Forelimb muscle (tissue), 1 donor: ENCODE measurements at regions not wholly inside any gene's neighbourhood (a gene's known extent, or its start where the extent isn't known, plus 50 kb on each side); places are given as distances from the start of the nearest gene placed in this dataset.

Experiments used
- DNase-seq: peaks from one replicate; pipeline ENCODE4 v3.0.0-alpha.2; 2013; ENCODE audit warnings: low read depth

DNA sequence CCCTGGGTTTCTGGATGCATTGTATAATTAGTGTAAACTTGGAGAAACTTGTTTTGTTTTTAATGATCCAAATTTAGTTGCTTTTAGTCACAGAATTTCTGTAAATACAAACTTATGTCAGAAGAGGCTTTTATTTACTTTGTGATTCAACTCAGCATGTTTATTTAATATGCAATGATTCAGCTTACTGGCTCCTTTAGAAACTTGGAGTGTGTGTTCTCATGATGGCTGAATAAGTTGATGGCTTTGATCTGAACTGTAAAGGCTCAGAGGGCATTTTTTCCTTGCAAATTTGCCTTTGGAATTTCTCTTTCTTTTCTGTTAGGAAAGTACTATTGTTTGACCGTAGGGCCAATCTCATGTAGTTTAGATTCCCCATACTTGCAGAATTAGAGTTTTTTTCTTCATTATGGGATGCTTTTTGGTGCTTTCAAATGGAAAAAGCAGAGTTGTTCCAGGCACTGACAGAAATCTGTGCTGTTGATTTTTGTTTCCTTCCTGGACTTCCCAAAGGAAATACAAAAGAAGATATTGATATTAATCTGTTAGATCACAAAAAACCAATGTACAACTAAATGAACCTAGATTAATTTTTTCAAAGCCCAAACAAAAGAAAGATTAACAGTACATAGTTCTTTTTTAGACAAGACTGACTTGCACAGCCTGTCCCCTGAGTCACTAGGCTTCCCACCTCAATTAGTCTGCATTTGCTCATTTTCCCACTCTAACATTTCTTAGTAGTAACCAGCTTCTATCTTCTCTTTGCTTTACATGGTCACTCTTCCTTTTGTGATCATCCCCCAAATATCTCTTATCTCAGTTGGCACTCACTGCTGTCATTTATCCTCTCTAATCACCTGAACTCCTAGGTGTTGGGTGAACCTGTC lies 96.8 kb upstream of the AGR3 start:
- no peak for DNase-seq

DNA sequence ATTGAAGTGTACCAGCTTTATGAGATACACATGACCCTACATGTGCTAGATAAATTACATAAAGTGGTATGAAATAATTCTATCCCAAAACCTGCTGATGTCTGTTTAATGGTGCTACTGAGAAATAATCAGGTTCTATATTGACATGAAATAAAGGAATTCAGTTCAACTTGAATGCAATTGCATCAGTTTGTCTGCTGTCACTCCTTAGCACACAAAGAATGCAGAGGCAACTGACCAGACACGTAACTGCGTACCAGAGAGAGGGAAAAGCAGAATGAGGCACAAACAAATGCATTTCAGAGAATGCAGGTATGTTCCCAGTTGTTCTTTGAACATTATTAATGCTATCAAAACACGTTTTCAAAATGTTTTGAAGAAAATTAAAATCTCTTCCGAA lies 98.8 kb upstream of the AGR3 start:
- DNase-seq = no peak

DNA sequence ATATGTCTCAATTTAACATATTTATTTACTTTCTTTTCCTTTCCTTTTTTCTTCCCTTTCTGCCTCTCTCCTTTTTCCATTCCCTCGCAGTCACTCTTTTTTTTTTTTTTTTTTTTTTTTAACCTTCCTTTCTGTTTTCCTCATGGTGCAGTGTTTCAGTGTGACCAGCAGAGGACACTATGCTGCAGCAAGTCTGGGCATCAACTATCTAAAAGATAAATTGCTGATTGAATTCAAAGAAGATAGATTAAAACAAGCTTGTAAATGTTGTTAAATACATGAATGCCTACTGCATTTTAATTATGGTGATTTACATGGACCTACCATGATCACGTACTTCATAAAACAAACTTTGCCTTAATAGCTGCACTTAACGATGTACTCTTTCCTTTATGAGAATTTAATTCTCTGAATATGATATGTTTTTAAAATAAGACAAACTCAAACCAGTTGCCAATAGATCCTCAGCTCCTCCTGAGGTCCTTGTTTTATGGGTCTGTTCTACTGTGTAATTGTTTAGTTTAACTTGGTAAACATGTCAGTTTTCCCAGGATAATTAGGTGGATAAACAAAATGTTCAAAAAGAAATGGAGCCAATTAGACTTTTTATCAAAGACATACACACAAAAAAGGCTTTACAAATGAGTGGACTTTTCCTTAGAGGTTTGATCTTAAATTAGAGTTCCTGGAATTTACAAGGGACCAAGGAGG lies 101.0 kb upstream of the AGR3 start:
- DNase-seq = no peak

DNA sequence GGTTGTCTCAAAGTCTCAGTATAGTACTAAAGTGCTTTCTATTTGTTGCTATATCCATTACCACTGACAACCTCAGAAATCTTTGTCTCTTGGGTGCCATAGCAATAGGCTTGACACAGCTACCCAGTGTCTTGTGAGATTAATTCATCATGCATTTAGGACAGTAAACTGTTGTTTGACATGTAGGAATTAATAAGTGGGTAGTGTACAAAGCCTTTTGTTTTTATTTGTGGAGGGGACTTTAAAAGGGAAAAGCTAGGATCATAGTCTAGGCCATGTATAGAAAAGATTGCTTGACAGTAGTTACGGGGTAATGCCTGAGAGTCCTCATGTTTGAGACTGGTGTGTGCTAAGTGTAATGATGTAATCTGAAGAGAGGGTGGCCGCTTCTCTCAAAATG lies 102.6 kb upstream of the AGR3 start:
- no peak for DNase-seq

DNA sequence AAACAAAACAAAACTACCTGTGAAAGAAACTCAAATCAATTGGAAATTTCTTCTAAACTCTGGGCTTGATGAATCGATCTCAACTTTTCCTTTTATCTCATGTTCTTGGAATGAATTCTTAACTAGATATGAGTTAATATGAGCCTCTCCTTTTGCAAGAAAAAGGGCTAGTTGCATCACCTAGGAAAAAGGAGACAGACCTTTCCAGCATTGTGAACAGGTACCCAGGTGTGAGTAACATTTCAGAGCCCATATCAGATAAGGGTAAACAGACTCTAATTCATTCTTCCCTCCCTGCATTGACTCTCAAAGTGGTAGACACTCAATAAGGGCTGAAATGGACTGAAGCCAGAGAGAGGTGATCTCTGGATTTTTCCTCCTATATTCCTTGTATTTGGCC lies 103.8 kb upstream of the AGR3 start:
- DNase-seq = no peak

DNA sequence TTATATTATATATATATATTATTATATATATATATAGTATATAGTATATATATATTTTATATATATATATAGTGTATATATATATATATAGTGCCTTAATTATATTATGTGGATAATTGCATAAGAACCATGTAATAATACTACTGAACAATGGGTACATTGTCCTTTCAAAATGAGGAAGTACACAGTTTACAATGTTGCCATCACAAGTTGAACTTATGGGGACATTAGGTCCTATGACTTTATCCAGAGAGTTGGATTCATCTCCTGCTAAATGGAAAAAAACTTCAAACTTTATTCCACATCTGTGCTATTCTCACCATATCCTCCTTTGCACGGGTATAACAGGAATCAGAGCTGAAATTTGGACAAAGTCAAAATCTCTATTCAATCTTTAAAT lies 105.0 kb upstream of the AGR3 start:
- DNase-seq = no peak

DNA sequence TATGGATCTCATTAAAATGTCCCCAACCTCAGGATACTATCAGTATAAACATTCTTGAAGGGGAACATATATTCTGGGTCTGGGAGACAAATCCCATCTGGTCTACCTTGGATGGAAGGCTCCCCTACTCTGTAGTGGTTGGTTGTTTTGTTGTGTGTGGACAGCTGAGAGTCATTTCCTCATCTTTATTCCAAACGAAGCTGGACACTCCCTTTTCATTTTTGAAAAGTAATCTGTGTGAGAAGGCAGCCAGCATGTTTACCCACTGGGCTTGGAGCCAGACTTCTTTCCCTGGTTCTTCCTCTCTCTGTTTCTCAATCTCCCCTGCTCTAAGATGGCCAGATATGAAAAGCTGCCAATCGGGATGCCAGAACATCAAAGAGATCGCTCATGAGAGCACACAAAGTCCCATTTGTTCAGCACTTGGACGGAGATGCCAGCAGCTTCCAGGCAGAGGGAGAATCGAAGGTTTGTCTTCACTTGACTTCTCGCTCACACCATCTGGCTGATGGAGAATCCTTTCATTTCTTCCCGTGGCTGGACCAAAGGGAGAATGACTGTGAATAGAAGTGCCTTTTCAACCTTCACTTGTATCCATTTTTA lies 108.1 kb upstream of the AGR3 start:
- no peak for DNase-seq

DNA sequence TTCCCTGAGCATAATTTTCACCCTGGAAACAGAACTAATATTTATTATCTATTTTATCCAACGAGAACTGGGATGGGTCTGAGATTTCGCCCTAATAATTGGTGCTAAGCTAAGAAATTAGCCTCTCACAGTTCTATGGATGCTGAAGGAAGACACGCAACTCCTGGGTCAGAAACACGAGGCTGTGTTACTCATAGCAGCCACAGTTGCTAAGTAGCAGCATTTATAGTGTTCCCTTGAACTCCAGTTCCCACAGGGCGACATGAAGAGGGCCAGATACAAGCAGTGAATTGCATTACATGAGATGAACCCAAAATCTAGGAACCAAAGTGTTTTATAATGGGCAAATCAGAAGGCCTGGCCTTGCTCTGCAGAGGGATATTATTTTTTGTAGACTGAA lies 109.8 kb upstream of the AGR3 start:
- DNase-seq = no peak

DNA sequence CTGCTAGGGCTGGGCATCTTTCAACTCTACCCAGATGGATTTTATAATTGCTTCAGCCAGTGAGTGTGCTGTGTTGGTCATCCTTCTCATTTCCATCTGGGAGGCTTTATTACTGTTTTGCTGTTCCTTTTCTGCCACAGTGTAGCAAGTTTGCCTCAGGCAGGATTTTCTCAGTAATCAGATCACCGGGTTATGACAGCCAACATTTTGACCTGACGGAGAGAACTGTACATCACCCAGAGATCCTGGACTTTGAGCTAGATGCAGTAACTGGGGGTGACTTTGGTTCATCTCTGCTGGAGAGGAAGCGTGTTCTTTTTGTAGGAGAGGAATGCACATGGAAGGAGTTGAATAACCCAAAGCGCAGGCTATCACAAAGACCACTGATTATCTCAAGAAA lies 111.8 kb upstream of the AGR3 start:
- DNase-seq = no peak

DNA sequence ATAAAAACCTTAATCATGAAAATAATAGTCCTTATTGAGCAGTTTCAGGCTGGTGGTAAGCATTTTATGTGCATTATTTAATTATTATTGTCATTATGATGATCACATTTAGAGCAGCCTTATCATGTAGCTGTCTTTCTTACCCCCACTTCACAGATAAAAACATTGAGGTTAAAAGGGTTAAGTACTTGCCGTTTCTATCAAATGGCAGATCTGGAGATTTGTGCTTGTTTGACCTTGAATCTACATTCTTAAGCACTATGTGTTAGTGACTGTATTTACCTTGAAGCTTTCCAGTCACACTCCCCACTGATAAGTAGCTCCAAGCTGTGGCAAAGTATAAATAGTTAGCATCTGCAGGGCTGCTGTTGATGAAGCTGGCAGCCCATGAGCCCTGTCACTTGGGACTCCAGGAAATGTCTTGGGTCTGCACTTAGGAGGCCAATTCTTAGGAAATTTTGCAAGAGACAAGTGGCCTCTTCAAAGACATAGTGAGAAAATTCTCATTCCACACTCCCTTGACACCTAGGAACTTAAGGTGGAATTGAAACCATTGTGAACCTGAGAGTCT lies 116.8 kb upstream of the AGR3 start:
- DNase-seq = no peak

DNA sequence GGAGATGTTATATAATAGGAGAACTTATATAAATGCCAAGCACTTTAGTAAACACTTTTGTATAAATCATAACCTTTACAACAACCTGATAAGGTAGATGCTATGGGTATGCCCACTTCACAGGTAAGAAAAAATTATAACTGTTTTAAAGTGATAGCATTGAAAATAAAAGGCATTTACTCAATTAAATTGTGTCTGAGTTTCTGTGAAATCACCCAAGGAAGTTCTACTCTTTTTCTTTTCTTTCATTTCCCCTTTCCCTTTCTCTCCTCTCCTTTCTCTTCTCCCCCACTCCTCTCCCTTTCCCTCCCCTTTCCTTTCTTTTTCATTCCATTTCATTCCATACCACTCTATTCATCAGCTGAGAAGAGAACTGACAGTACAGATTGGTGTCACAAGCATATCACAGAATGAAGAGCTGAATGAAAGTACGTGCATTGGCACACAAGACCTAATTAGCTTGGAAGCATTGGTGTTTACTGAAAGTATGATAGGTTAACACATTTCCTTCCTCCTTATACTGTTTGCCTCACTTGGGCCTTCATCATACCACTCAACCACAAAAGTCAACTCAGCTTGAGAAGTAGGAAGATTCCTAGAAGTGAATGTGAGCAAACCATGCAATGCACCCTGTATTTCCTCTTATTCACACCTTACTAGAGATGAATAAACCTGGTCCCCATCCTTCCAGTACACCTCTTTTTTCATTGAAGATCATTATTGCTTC lies 117.9 kb upstream of the AGR3 start:
- DNase-seq = no peak

DNA sequence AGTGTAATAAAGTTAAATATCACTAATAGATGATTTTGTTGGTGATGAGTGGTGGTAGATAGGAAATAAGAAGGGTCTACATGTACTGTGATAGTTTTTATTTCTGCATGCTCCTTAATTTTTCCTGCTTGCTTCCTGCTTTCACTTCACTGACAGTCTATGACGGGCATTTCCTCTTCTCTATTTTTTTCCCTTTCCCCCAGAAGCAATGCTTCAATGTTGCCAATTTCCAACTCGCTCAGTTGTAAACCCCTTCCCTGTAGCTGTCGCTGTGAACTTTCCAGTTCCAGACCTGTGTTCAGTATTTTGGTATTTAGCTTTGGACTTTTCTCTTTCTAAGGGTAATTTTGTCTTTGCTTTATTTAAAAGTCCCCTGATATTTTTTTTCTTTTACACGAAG lies 123.5 kb upstream of the AGR3 start:
- no peak for DNase-seq

DNA sequence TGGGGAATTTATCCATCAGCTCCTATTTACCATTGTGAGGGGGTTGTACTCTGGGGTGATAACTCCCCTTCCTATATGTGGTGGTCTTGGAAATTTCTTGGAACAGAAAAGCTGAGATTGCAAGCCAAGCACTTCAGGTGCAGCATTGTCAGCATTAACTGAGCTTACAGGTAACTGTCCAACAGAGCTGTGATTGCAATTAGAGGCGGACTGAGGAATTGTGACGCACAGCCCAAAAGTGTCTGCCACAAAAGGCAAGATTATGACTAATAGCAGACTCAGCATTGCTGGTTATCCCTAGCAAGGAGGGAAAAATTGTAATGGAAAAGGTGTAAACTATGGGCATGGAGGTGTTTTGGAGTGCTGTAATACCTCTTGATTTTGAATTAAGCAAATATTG lies 126.1 kb upstream of the AGR3 start:
- no peak for DNase-seq

DNA sequence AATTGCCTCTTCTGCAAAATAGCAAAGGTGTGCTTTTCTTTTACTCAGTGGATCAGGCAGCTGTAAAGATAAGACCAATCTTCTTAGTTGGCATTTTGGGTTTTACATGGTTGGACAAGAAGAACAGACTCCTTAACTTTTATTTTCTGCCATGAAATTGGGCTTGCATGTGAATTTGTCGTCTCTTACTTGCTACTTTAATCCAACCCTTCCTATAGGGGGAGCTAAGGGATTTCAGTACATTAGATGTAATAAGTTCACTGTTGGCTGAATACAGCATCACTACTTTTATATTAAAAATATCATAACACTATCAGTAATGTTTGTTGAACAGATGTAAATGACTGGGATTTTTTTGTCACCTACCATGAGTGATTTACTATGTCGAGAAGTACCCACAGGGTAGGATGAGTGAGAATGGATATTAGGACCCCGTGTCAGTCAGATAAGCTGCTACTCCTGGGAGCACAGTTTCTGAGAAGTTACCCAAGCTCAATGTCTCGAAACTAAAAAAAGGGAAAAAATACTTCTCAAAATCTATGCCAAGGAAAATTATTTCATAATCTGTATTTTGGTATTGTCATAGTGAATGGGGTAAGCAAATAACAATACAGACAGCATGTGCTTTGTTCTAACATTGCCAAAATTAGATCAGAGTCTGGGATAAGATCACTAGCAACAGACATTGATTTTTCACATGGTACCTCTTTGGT lies 127.4 kb upstream of the AGR3 start:
- no peak for DNase-seq

DNA sequence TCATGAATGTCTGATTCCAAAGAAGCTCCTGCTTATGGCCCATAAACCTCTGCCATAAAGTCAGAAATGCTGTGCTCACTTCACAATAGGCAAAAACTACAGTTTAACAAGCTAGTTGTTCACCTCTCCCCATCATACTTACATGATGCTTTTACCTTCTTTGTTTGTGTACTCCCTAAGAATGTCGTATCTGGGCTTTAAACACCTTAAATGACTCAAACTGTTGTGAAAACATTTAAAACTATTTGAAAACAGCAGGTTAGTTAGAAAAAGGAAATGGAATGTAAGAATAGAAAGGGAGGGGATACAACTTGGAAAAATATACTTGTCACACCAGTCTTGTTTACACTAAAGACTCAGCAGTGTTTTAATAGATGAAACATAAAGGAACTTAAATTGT lies 128.2 kb upstream of the AGR3 start:
- no peak for DNase-seq

DNA sequence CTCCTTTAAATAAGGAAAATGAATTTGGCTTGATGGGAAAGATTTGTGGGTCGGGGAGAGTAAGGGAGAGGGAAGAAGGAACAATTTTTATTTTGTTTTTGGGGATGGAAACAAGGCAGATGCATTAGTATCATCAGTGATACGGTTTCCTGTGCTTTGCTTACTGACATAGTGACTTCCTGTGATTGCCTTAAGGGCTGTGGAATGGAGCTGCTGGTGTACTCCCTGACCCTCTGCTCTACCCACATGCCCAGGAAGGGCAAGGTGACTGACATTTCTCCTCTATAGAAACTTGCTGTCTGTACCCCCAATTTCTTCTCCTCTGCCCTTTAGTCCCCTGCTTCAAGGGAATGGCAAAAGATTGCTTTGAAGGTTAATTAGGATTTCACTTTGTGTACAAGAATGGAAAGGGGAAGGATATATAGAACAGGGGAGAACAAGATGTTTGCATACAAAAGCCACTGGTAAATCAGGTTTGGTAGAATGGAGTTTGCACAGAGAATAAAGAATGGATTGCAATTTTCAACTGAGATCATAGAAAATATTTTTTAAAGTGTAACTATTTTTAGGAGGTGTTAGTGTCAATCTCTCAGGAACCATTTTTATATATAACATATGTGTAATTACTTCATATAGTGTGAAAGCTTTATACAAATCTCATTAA lies 129.0 kb upstream of the AGR3 start:
- DNase-seq = no peak

DNA sequence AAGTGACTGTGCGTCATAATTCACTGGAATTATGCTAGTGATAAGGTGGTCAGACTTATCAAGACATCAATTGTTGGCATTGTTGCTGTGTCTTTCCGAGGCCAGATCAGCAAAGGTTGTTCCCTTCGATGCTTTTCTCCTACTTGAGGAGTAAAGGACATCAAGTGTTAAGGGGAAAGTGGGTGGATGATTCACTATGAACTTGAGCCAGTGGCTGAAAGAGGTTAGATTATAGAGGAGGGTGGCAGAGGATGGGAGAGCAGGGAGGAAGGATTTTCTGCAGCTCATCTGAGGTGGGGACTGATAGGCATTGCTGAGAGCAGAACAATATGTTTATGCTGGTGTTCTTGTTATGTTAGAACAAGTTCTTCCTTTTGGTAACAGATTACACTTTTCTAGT lies 131.4 kb upstream of the AGR3 start:
- no peak for DNase-seq

DNA sequence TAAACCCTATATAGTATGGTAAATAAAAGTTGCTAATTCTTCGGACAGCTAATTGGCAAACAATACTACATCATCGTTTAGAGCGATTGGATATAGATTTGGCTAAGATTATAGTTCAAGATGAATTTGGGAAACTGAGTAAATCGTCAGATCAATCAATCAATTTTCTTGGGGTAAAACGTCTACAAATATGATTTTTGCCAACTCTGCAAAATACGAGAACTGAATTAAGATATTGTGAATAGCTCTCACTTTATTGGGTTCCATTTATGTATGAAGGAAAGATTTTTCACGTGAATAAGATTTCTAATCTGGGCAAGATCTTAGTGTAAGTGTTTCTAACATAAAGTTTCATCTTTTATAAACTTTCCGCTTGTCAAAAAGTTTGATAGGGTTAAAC lies 132.9 kb upstream of the AGR3 start:
- DNase-seq = no peak

DNA sequence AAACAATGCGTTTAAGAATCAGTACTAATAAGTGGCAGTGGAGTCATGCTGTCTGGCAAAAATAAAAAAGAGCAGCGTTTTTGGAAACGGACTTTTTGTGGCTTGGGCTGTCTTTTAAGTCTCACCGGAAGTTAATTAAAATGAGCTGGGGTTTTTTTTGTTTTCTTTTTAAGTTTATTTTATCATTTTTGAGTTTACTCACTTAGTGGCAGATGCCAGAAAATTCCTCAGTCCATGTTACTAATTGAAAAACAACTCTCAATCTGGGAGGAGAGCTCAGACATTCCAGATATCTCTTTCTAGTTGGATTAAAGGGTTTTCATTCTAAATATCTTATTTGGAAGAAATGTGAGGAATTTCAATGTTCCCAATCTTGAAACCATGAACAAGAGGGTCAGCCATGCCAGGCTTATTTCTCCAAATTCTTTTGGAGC lies 133.8 kb upstream of the AGR3 start:
- no peak for DNase-seq

DNA sequence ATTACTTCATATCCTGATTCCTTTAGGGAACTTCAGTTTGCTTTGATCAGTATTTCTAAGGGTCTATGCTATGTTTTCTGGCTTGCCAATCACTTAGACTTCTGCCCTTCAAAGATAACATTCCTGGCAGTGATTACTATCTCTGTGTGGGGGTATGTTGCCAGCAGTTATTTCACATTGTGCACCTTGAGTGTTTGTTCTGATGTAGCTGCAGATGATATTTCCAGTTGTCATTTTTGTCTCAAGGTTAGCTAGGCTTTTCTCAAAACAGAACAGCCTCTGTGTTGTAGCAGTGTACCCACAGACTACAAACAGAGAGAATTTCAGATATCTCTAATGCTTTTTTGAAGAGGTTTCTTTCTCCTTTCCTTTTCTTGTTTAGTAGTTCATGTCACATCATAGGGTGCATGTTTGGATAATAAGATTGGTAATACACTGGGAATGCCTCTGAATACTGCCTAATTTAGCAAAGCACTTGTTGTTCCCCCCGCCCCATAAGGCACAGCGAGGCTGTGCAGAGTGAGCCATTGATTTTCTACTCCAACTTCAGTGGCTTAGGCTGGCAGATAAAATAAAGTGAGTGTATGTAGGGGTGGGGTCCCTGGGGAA lies 134.7 kb upstream of the AGR3 start:
- no peak for DNase-seq
